K562 (cell line): ENCODE measurements at regions not wholly inside any gene's neighbourhood (a gene's known extent, or its start where the extent isn't known, plus 50 kb on each side); places are given as distances from the start of the nearest gene placed in this dataset.

Source experiments
- CHD4 ChIP-seq: fragments of 200-600 bp; sonication (generic); IDR thresholded peaks from 3 replicates; pipeline ENCODE4 v1.6.1; 2012; ENCODE audit warnings: low read depth, mild to moderate bottlenecking, mixed read lengths, low read length, inconsistent platforms; ENCODE audit not compliant: insufficient read depth, insufficient replicate concordance, poor library complexity, severe bottlenecking
- MCM7 ChIP-seq, 2 experiments: fragments of 450-650 bp; IDR thresholded peaks; 2 replicates each; pipeline ENCODE4 v1.6.1; 2016 to 2018
- PCBP2 ChIP-seq: fragments of 200-400 bp; formaldehyde crosslinking; IDR thresholded peaks from 2 replicates; pipeline ENCODE4 v1.6.1; 2018; ENCODE audit warnings: low read length, low read depth, mild to moderate bottlenecking, moderate library complexity; ENCODE audit not compliant: poor library complexity, severe bottlenecking
- PRMT5 ChIP-seq: sonication (generic); formaldehyde crosslinking; IDR thresholded peaks from 2 replicates; pipeline ENCODE4 v1.5.0; 2020; ENCODE audit warnings: missing genetic modification reagents
- RBM22 ChIP-seq: fragments of 200-400 bp; formaldehyde crosslinking; IDR thresholded peaks from 2 replicates; pipeline ENCODE4 v1.6.1; 2018; ENCODE audit warnings: low read length, low read depth; ENCODE audit not compliant: poor library complexity, severe bottlenecking
- TF ChIP-seq, protein P1 (sequence below): sonication (generic); formaldehyde crosslinking; IDR thresholded peaks from 2 replicates; pipeline ENCODE4 v1.4.0; 2020; ENCODE audit warnings: mild to moderate bottlenecking, missing genetic modification reagents
- TF ChIP-seq, protein P2 (sequence below): IDR thresholded peaks from 3 replicates; pipeline ENCODE4 v1.6.1; 2011; ENCODE audit warnings: borderline replicate concordance, mild to moderate bottlenecking, moderate library complexity; ENCODE audit not compliant: insufficient read length; ENCODE audit errors: extremely low read depth
- TF ChIP-seq, protein P3 (sequence below): sonication (generic); formaldehyde crosslinking; IDR thresholded peaks from 2 replicates; pipeline ENCODE4 v1.8.0; 2023; ENCODE audit warnings: missing genetic modification reagents, mild to moderate bottlenecking, borderline replicate concordance
- TF ChIP-seq, protein P4 (sequence below): fragments of 450-650 bp; formaldehyde crosslinking; IDR thresholded peaks from 2 replicates; pipeline ENCODE4 v1.4.0; 2020; ENCODE audit warnings: mild to moderate bottlenecking, moderate library complexity

DNA sequence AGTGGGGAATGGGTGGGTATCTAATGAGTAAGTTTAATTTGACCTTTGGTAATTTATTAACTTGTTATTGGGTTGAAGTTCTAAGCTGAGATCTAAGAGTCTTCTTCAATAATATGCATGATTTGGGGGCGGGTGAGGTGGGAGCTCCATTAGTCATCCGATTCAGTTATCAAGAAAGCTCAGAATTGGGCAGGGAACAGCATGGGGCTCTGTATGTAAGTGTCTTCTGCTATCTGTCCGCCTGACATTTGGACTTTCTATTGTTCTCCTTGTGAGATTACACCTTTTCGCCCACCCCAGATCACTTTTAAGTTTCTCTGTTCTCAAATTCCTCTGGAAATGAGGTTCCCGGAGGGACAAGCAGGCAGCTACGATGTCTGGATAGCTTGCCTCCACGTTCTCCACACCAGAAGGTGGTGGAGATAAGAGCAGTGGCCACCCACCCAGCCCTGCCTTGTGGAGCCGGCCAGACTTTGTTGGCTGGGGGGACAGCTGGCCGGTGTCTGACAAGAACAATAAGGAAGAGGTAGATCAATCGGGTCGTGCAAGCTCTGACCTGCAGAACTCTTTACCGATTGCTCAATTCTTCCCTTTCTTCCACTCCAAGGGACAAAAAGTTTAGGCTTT is 75.5 kb upstream of the GATA6 start (continued):
- TF ChIP-seq, protein P1, sequence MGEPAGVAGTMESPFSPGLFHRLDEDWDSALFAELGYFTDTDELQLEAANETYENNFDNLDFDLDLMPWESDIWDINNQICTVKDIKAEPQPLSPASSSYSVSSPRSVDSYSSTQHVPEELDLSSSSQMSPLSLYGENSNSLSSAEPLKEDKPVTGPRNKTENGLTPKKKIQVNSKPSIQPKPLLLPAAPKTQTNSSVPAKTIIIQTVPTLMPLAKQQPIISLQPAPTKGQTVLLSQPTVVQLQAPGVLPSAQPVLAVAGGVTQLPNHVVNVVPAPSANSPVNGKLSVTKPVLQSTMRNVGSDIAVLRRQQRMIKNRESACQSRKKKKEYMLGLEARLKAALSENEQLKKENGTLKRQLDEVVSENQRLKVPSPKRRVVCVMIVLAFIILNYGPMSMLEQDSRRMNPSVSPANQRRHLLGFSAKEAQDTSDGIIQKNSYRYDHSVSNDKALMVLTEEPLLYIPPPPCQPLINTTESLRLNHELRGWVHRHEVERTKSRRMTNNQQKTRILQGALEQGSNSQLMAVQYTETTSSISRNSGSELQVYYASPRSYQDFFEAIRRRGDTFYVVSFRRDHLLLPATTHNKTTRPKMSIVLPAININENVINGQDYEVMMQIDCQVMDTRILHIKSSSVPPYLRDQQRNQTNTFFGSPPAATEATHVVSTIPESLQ (CRISPR knock-in tag), result no peak
- TF ChIP-seq, protein P2, sequence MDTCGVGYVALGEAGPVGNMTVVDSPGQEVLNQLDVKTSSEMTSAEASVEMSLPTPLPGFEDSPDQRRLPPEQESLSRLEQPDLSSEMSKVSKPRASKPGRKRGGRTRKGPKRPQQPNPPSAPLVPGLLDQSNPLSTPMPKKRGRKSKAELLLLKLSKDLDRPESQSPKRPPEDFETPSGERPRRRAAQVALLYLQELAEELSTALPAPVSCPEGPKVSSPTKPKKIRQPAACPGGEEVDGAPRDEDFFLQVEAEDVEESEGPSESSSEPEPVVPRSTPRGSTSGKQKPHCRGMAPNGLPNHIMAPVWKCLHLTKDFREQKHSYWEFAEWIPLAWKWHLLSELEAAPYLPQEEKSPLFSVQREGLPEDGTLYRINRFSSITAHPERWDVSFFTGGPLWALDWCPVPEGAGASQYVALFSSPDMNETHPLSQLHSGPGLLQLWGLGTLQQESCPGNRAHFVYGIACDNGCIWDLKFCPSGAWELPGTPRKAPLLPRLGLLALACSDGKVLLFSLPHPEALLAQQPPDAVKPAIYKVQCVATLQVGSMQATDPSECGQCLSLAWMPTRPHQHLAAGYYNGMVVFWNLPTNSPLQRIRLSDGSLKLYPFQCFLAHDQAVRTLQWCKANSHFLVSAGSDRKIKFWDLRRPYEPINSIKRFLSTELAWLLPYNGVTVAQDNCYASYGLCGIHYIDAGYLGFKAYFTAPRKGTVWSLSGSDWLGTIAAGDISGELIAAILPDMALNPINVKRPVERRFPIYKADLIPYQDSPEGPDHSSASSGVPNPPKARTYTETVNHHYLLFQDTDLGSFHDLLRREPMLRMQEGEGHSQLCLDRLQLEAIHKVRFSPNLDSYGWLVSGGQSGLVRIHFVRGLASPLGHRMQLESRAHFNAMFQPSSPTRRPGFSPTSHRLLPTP, result no peak
- TF ChIP-seq, protein P3, sequence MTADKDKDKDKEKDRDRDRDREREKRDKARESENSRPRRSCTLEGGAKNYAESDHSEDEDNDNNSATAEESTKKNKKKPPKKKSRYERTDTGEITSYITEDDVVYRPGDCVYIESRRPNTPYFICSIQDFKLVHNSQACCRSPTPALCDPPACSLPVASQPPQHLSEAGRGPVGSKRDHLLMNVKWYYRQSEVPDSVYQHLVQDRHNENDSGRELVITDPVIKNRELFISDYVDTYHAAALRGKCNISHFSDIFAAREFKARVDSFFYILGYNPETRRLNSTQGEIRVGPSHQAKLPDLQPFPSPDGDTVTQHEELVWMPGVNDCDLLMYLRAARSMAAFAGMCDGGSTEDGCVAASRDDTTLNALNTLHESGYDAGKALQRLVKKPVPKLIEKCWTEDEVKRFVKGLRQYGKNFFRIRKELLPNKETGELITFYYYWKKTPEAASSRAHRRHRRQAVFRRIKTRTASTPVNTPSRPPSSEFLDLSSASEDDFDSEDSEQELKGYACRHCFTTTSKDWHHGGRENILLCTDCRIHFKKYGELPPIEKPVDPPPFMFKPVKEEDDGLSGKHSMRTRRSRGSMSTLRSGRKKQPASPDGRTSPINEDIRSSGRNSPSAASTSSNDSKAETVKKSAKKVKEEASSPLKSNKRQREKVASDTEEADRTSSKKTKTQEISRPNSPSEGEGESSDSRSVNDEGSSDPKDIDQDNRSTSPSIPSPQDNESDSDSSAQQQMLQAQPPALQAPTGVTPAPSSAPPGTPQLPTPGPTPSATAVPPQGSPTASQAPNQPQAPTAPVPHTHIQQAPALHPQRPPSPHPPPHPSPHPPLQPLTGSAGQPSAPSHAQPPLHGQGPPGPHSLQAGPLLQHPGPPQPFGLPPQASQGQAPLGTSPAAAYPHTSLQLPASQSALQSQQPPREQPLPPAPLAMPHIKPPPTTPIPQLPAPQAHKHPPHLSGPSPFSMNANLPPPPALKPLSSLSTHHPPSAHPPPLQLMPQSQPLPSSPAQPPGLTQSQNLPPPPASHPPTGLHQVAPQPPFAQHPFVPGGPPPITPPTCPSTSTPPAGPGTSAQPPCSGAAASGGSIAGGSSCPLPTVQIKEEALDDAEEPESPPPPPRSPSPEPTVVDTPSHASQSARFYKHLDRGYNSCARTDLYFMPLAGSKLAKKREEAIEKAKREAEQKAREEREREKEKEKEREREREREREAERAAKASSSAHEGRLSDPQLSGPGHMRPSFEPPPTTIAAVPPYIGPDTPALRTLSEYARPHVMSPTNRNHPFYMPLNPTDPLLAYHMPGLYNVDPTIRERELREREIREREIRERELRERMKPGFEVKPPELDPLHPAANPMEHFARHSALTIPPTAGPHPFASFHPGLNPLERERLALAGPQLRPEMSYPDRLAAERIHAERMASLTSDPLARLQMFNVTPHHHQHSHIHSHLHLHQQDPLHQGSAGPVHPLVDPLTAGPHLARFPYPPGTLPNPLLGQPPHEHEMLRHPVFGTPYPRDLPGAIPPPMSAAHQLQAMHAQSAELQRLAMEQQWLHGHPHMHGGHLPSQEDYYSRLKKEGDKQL (CRISPR knock-in tag), result no peak
- TF ChIP-seq MCM7 (IDR thresholded peaks at IDR 0.05) (no peak), CHD4 (no peak), PCBP2 (no peak), RBM22 (no peak), PRMT5 (CRISPR knock-in tag) (no peak)
- TF ChIP-seq, protein P4, sequence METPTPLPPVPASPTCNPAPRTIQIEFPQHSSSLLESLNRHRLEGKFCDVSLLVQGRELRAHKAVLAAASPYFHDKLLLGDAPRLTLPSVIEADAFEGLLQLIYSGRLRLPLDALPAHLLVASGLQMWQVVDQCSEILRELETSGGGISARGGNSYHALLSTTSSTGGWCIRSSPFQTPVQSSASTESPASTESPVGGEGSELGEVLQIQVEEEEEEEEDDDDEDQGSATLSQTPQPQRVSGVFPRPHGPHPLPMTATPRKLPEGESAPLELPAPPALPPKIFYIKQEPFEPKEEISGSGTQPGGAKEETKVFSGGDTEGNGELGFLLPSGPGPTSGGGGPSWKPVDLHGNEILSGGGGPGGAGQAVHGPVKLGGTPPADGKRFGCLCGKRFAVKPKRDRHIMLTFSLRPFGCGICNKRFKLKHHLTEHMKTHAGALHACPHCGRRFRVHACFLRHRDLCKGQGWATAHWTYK (CRISPR knock-in tag), result no peak
